MG63 (cell line): ENCODE measurements at regions not wholly inside any gene's neighbourhood (a gene's known extent, or its start where the extent isn't known, plus 50 kb on each side); places are given as distances from the start of the nearest gene placed in this dataset.
"Not testable (repeated sequence)": the region's sequence is repeated elsewhere in the genome, so short reads cannot be mapped to it uniquely, and the experiment has no call there.

Experiments
- DNase-seq: peaks from one replicate; pipeline ENCODE4 v3.0.0-alpha.2; 2020
- H3K27me3 ChIP-seq: fragments of 250-450 bp; sonication (Bioruptor Pico); 2 replicates; pipeline ENCODE4 v1.5.1; 2020; ENCODE audit warnings: mild to moderate bottlenecking, moderate library complexity
- H3K36me3 ChIP-seq: fragments of 250-450 bp; sonication (Bioruptor Pico); 2 replicates; pipeline ENCODE4 v1.5.1; 2020; ENCODE audit warnings: mild to moderate bottlenecking, moderate library complexity
- H3K4me3 ChIP-seq: fragments of 250-450 bp; sonication (Bioruptor Pico); 2 replicates; pipeline ENCODE4 v1.5.1; 2020; ENCODE audit warnings: mild to moderate bottlenecking, moderate library complexity
- H3K9me3 ChIP-seq: fragments of 250-450 bp; sonication (Bioruptor Pico); 2 replicates; pipeline ENCODE4 v1.5.1; 2020; ENCODE audit warnings: mild to moderate bottlenecking, moderate library complexity

GRCh38 chr5:130817598-130818384, 347.3 kb downstream of the HINT1 start:
- H3K36me3 ChIP-seq, DNase-seq, H3K27me3 ChIP-seq, H3K4me3 ChIP-seq, H3K9me3 ChIP-seq: not testable (repeated sequence)

DNA sequence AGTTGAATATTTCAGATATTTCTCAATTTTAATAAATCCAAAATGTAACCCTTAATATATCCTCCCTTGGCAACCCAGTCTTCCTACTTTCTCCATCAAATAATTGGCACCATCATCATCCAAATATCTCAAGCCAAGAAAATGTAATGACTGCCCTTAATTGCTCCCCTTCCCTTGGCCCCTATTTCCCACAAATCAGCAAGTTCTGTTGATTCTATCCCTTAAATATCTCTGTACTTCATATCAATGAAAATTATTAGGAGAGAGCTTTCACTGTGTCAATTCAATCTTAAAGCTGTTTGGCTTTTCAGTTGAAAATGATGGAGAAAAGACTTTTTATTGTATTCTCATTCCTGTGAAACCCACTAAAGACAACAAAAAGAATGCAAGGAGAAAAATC, 349.8 kb downstream of the HINT1 start:
- no peak for DNase-seq
- Histone ChIP-seq H3K9me3 (no peaks in the 10 kb centered on the region), H3K36me3 (no peaks in the 10 kb centered on the region), H3K4me3 (no peak overlapping the region), H3K27me3 (no peaks in the 10 kb centered on the region; the same call in 1 of the 2 replicates)

DNA sequence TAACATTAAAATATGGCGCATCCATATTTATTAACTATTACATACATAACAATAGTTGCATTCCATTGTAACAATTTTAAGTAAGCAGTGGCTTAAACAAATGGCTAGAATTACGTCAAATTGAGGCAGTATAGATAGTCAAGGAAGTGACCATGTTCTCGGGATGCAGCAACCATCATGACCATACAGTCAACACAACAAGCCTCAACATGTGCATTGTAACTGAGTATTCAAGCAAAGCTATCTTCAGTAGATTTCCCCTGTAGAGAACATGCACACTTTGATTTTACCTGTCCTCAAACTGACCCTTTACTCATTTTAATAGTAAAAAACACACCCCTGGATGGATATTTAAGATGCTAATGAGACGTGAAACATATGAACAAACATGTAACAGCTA, 356.4 kb downstream of the HINT1 start:
- H3K9me3 ChIP-seq, result no peaks in the 10 kb centered on the region
- no peak overlapping the region for H3K4me3 ChIP-seq
- no peaks in the 10 kb centered on the region for H3K36me3 ChIP-seq
- H3K27me3 ChIP-seq, result no peaks in the 10 kb centered on the region; the same call in 1 of the 2 replicates
- DNase-seq, result no peak

DNA sequence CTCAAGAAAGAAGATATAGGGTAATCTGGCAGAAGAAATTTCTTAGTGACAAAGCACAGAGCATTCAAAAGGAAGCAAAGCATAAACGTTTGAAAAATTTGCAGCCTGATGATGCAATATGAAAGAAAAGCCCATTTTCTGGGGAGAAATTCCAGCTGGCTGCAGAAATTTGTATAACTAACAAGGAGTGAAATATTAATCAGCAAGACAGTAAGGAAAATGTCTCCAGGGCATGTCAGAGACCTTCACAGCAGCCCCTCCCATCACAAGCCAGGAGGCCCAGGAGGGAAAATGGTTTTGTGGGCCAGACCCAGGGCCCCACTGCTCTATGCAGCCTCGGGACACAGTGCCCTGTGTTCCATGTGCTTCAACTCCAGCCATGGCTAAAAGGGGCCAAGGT, 359.4 kb downstream of the HINT1 start:
- Histone ChIP-seq H3K27me3 (no peaks in the 10 kb centered on the region; the same call in 1 of the 2 replicates), H3K9me3 (no peaks in the 10 kb centered on the region), H3K36me3 (no peaks in the 10 kb centered on the region), H3K4me3 (no peak overlapping the region)
- DNase-seq, result no peak

GRCh38 chr5:130805036-130805435, 360.0 kb downstream of the HINT1 start:
- no peak overlapping the region for H3K4me3 ChIP-seq
- DNase-seq, result no peak
- no peaks in the 10 kb centered on the region for H3K9me3 ChIP-seq
- no peaks in the 10 kb centered on the region; the same call in 1 of the 2 replicates for H3K27me3 ChIP-seq
- no peaks in the 10 kb centered on the region for H3K36me3 ChIP-seq

DNA sequence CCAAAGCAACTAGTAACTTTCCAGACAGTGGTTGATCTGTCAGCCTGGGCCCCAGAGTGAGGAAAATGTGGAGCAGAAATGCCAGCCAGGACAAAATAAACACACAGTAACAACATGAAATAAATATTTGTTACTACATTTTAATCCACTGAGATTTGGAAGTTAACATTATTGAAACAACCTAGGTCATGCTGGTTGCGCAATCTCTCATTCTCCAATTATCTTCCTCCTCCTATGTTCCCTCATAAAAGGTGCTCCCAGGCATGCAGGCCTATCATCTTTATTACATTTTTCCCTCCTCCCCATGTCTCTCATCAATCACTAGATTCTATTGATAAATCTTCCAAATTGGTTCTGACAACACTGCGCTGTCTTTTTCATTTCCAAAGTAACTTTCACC, 363.1 kb downstream of the HINT1 start:
- Histone ChIP-seq H3K4me3 (no peak overlapping the region), H3K36me3 (no peaks in the 10 kb centered on the region), H3K27me3 (no peaks in the 10 kb centered on the region), H3K9me3 (peaks cover 3% of the 10 kb centered on the region; the same call in 1 of the 2 replicates)
- DNase-seq, result no peak

DNA sequence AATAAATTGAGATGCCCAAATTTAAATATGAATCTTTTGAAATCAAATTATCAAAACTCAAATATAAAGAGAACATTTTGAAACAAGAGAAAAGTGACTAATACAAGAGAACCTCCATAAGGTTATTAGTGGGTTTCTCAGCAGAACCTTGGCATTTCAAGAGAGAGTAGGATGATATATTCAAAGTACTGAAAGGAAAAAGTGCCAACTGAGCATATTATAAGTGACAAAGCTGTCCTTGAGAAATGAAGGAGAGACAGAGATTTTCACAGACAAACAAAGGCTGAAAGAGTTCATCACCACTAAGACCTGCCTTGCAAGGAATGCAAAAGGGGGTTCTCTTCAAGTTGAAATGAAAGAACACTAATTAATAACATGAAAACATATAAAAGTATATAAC, 366.0 kb downstream of the HINT1 start:
- no peak overlapping the region for H3K4me3 ChIP-seq
- DNase-seq, result no peak
- H3K36me3 ChIP-seq, result no peaks in the 10 kb centered on the region
- no peaks in the 10 kb centered on the region for H3K27me3 ChIP-seq
- peaks cover 3% of the 10 kb centered on the region; the same call in 1 of the 2 replicates for H3K9me3 ChIP-seq

DNA sequence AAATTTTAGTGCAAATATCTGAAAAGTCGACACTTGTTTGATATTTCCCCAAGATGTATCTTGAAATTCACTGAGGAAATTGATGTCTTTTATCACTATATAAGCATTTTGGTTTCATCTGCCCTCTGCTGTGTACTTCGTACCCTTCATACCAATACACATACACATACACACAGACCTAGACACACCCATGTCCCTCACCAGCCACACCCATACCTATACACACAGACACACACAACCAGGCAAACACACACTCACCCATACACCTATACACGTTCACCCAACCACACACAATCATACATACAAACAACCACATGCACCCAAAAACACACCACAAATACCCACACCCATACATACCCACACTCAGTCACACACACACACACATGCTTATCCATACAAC, 367.8 kb downstream of the HINT1 start:
- Histone ChIP-seq H3K36me3 (no peaks in the 10 kb centered on the region), H3K4me3 (no peak overlapping the region), H3K9me3 (peaks cover 3% of the 10 kb centered on the region; the same call in 1 of the 2 replicates), H3K27me3 (no peaks in the 10 kb centered on the region)
- DNase-seq, result no peak

GRCh38 chr5:130796902-130797301, 368.2 kb downstream of the HINT1 start:
- Histone ChIP-seq H3K27me3 (no peaks in the 10 kb centered on the region), H3K36me3 (no peaks in the 10 kb centered on the region), H3K4me3 (no peak overlapping the region), H3K9me3 (peaks cover 3% of the 10 kb centered on the region; the same call in 1 of the 2 replicates)
- DNase-seq, result no peak

DNA sequence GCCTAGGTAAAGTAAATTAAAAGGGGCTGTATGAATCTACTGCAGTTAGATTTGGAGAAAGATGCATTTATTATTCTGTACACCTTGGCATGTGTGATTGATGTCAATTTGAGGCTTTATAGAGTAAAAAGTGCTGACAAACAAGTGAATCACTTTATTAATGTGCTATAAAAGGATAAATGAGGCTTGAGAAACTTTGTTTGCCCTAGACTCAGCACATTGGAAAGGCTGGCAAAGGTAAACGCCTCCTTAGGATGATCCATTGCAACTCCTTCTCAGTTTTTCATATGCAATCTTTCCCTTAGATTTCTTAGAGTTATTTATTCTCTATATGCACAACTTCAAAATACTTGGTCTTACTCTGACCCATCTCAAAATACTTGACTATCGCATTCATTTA, 369.0 kb downstream of the HINT1 start:
- Histone ChIP-seq H3K27me3 (no peaks in the 10 kb centered on the region), H3K4me3 (no peak overlapping the region), H3K36me3 (no peaks in the 10 kb centered on the region), H3K9me3 (peaks cover 3% of the 10 kb centered on the region; the same call in 1 of the 2 replicates)
- DNase-seq, result no peak

DNA sequence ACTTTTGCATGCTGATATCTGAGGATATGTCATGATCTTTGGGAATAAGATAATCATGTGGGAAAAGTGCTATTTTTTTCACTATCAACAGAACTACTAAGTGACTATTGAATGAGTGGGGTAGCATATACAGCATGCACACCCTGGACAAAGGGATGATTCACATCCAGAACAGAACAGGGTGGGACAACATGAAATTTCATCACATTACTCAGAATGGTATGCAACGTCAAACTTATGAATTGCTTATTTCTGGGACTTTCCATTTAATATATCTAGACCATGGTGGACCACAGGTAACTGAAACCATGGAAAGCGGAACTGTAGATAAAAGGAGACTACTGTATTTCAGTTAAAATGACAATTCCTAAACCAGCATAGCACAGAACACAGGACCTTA, 370.0 kb downstream of the HINT1 start:
- no peak for DNase-seq
- Histone ChIP-seq H3K27me3 (no peaks in the 10 kb centered on the region), H3K9me3 (peaks cover 3% of the 10 kb centered on the region; the same call in 1 of the 2 replicates), H3K4me3 (no peak overlapping the region), H3K36me3 (no peaks in the 10 kb centered on the region)

DNA sequence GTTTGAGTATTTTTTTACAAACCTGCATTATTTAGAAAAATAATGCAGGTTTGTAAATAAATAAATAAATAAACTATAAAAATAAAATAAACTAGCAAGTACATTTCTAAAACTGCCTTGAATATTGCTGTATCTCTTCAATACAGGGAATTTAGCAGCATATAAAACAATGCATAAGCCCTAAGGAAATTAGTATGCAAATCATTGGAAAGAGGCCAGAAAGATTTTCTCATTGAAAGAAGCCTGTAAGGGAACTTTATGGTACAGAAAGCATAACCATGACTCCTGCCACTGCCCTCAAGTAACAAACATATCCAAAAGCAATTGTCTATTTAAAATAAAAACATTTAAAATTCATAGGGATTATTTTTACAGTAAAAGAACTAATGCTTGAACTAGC, 387.3 kb downstream of the HINT1 start:
- Histone ChIP-seq H3K4me3 (no peak overlapping the region), H3K27me3 (no peaks in the 10 kb centered on the region), H3K9me3 (no peaks in the 10 kb centered on the region), H3K36me3 (no peaks in the 10 kb centered on the region)
- DNase-seq, result no peak

- H3K36me3 ChIP-seq, result no peaks in the 10 kb centered on the region
- H3K4me3 ChIP-seq, result no peak overlapping the region
- H3K27me3 ChIP-seq, result no peaks in the 10 kb centered on the region
- no peaks in the 10 kb centered on the region for H3K9me3 ChIP-seq
- DNase-seq, result peak; percentile 3
Observed at GRCh38 chr5:130773813-130774212, 391.2 kb downstream of the HINT1 start.

DNA sequence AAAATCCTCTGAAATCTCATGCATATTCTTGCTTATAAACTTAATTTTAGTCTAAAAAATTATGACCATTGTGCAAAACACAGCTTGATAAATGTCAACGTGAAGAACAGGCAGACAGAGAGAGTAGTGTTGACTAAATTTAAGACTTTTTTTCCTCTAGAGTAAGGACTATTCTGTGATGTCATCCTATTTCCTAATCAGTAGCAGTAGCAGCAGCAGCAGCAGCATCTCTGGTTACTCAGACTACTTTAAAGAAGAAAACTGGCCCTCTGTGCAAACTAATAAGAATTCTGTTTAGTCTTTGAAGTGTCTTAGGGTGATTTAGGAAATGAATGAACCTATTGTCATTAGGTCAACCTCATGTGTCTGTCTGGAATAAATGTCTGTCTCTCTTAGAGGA, 403.0 kb downstream of the HINT1 start:
- Histone ChIP-seq H3K4me3 (no peak overlapping the region), H3K36me3 (no peaks in the 10 kb centered on the region), H3K9me3 (no peaks in the 10 kb centered on the region; the same call in 1 of the 2 replicates), H3K27me3 (no peaks in the 10 kb centered on the region)
- no peak for DNase-seq

- no peak for DNase-seq
- H3K4me3 ChIP-seq, result no peak overlapping the region
- no peaks in the 10 kb centered on the region for H3K36me3 ChIP-seq
- H3K27me3 ChIP-seq, result no peaks in the 10 kb centered on the region
- no peaks in the 10 kb centered on the region; the same call in 1 of the 2 replicates for H3K9me3 ChIP-seq
Observed at GRCh38 chr5:130759061-130759460, 406.0 kb downstream of the HINT1 start.

GRCh38 chr5:130747556-130747955, 417.5 kb downstream of the HINT1 start:
- Histone ChIP-seq H3K27me3 (no peaks in the 10 kb centered on the region), H3K36me3 (no peaks in the 10 kb centered on the region), H3K9me3 (no peaks in the 10 kb centered on the region), H3K4me3 (no peak overlapping the region)
- DNase-seq, result no peak

DNA sequence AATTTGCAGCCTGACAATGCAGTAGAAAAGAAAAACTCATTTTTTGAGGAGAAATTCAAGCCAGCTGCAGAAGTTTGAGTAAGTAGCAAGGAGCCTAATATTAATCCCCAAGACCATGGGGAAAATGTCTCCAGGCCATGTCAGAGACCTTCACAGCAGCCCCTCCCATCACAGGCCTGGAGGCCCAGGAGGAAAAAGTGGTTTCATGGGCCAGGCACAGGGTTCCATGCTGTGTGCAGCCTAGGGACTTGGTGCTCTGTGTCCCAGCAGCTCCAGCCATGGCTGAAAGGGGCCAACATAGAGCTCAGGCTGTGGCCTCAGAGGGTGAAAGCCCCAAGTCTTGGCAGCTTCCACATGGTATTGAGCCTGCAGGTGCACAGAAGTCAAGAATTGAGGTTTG, 418.4 kb downstream of the HINT1 start:
- DNase-seq, H3K36me3 ChIP-seq, H3K27me3 ChIP-seq, H3K4me3 ChIP-seq, H3K9me3 ChIP-seq: not testable (repeated sequence)

DNA sequence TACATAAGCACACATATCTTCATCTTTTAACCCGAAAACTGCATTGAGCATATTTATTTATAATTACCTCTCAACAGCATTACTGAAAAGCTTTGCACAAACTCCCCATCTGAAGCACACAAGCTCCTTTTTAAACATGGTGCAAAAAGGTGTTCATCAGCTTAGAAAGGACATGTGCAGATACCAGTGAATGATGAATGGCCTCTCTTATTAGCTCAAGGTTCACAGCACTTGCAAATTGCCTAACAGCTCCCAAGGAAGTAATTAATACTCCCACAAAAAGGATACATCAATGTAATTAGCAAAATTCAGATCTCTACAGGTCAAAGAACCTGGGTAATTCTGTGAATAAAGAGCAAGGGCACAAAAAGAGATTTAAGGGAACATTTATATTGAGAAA, 422.0 kb downstream of the HINT1 start:
- H3K4me3 ChIP-seq, result no peak overlapping the region
- no peaks in the 10 kb centered on the region for H3K36me3 ChIP-seq
- no peak for DNase-seq
- H3K27me3 ChIP-seq, result no peaks in the 10 kb centered on the region
- H3K9me3 ChIP-seq, result no peaks in the 10 kb centered on the region
